ENCODE measurements at regions not wholly inside any gene's neighbourhood (a gene's known extent, or its start where the extent isn't known, plus 50 kb on each side); places are given as distances from the start of the nearest gene placed in this dataset.
"Not testable (repeated sequence)": the region's sequence is repeated elsewhere in the genome, so short reads cannot be mapped to it uniquely, and the experiment has no call there.

DNA sequence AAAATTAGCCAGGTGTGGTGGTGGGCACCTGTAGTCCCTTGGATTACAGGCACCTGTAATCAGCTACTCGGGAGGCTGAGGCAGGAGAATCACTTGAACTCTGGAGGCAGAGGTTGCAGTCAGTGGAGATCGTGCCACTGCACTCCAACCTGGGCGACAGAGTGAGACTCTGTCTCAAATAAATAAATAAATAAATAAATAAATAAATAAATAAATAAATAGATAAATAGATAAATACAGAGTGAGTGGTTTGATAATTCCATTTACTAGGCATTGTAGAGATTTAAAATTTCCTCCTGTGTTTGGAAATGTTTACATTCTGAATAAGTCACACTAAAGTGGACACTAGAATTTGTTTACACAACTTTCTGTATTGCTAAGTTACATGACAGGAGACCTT, 504.4 kb upstream of the SEL1L start:
- H3K9me3 ChIP-seq (ENCODE audit: control insufficient read depth in 5 of 5, low read length in 5 of 5); H3K27me3 ChIP-seq (ENCODE audit: control insufficient read depth in 5 of 5, insufficient read depth in 4 of 5, low read length in 5 of 5); H3K4me3 ChIP-seq (ENCODE audit: low read depth in 1 of 5, low read length in 5 of 5); H3K36me3 ChIP-seq (ENCODE audit: control insufficient read depth in 5 of 5, insufficient read depth in 5 of 5, low read length in 5 of 5); H3K9ac ChIP-seq (ENCODE audit: low read length in 5 of 5); H3K27ac ChIP-seq (ENCODE audit: low read depth, low read length); H3K4me1 ChIP-seq (ENCODE audit: control insufficient read depth in 5 of 5, insufficient read depth in 5 of 5, low read length in 5 of 5): not testable (repeated sequence)

DNA sequence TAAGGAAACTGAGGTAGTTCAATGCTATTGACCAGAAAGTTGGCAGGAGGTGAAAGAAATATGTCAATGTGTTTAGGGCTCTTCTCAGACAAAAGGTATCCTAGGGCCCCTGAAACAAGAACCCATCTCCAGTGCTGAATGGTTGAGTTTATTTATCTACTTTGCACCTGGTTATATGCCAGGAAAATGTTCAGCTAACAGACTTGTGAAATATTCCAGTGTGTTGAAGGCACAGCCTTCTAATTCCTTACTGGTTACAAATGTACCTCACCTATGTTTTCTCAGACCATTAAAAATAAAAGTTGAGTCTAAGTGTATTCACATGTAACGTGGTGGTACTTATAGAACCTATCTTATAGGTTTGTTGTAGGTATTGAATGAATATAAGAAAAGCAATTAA, 511.7 kb upstream of the SEL1L start:
- no peak overlapping the region for H3K4me3 ChIP-seq (ENCODE audit: low read depth in 1 of 5, low read length in 5 of 5)
- no peak overlapping the region for H3K27ac ChIP-seq (ENCODE audit: low read depth, low read length)
- H3K9ac ChIP-seq (ENCODE audit: low read length in 5 of 5), result no peak overlapping the region

DNA sequence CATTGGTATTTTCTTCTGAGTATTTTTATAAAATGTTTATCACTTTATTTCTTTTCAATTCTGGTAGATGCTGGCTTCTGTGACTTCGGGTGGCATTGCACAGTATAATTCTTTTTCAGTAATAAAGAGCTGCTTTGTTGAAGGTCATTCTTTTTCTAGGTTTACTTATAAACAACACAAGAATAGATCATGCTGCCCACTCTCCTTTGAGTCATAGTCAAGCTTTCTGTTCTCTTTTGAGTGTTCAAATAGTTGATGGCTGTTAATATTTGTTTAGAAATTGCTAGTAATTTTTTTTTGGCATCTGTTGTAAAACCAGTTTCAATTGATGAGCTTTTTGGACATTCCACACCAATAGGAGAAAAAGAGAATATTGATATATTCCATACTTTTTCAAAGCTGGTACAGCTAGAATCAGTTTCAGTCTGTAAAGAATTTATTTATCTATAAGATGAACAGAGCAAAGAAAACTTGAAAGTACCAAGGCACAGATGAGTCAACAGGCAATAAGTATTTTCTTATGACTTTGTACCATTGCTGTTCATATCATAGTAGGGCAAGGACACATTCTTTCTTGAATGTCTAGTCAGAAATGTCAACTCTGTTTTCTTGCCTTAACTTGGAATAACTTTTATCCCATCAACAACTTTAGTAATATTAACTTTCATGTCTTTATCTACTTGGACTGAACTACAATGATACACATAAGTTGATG, 513.0 kb upstream of the SEL1L start:
- peaks cover 0 to 7% (median 0%) of the 10 kb centered on the region in 5 donors for H3K4me1 ChIP-seq (ENCODE audit: control insufficient read depth in 5 of 5, insufficient read depth in 5 of 5, low read length in 5 of 5)
- no peak overlapping the region for H3K9ac ChIP-seq (ENCODE audit: low read length in 5 of 5)
- H3K27me3 ChIP-seq (ENCODE audit: control insufficient read depth in 5 of 5, insufficient read depth in 4 of 5, low read length in 5 of 5), result no peaks in the 10 kb centered on the region

More for the DNA sequence above, 511.7 kb upstream of the SEL1L start:
- no peaks in the 10 kb centered on the region for H3K36me3 ChIP-seq (ENCODE audit: control insufficient read depth in 5 of 5, insufficient read depth in 5 of 5, low read length in 5 of 5)
- peaks cover 0 to 7% (median 0%) of the 10 kb centered on the region in 5 donors for H3K4me1 ChIP-seq (ENCODE audit: control insufficient read depth in 5 of 5, insufficient read depth in 5 of 5, low read length in 5 of 5)
- H3K27me3 ChIP-seq (ENCODE audit: control insufficient read depth in 5 of 5, insufficient read depth in 4 of 5, low read length in 5 of 5), result no peaks in the 10 kb centered on the region
- H3K9me3 ChIP-seq (ENCODE audit: control insufficient read depth in 5 of 5, low read length in 5 of 5), result no peaks in the 10 kb centered on the region

DNA sequence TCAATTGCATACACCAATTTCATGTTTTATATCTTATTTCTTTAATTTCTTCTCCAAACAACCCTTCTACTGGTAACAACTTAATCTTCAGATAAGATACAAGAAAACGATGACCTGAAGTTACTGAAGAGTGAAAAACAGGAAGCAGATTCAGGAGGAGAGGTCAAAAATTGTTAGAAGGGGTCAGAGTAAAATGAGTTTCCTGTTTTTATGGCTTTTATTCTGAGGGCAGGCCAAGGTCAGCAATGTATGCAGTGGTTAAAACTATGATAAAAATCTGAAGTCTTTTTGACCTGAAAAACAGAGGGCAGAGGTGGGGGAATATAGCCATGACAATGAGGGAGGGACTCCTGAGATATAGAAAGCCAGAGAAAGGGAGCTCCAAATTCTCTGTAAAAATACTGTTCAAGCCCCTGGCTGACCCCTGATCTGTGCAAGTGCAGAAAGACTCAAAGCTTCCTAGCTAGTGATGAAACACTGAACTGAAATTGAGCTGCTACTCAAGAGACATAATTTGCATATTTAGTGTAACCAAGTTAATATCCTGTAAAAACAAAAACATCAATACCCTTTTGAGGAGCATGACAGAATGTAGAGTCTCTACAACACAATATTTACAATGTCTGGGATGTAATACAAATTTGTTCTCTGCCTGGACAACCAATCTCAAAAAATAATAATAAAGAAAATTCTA, 514.3 kb upstream of the SEL1L start:
- Histone ChIP-seq H3K27ac (ENCODE audit: low read depth, low read length) (no peak overlapping the region), H3K9me3 (ENCODE audit: control insufficient read depth in 5 of 5, low read length in 5 of 5) (no peaks in the 10 kb centered on the region), H3K4me3 (ENCODE audit: low read depth in 1 of 5, low read length in 5 of 5) (no peak overlapping the region), H3K36me3 (ENCODE audit: control insufficient read depth in 5 of 5, insufficient read depth in 5 of 5, low read length in 5 of 5) (no peaks in the 10 kb centered on the region), H3K4me1 (ENCODE audit: control insufficient read depth in 5 of 5, insufficient read depth in 5 of 5, low read length in 5 of 5) (peaks cover 0 to 7% (median 0%) of the 10 kb centered on the region in 5 donors), H3K27me3 (ENCODE audit: control insufficient read depth in 5 of 5, insufficient read depth in 4 of 5, low read length in 5 of 5) (no peaks in the 10 kb centered on the region), H3K9ac (ENCODE audit: low read length in 5 of 5) (no peak overlapping the region)

More for the DNA sequence above, 513.0 kb upstream of the SEL1L start:
- Histone ChIP-seq H3K4me3 (ENCODE audit: low read depth in 1 of 5, low read length in 5 of 5) (no peak overlapping the region), H3K27ac (ENCODE audit: low read depth, low read length) (no peak overlapping the region), H3K36me3 (ENCODE audit: control insufficient read depth in 5 of 5, insufficient read depth in 5 of 5, low read length in 5 of 5) (no peaks in the 10 kb centered on the region), H3K9me3 (ENCODE audit: control insufficient read depth in 5 of 5, low read length in 5 of 5) (no peaks in the 10 kb centered on the region)

DNA sequence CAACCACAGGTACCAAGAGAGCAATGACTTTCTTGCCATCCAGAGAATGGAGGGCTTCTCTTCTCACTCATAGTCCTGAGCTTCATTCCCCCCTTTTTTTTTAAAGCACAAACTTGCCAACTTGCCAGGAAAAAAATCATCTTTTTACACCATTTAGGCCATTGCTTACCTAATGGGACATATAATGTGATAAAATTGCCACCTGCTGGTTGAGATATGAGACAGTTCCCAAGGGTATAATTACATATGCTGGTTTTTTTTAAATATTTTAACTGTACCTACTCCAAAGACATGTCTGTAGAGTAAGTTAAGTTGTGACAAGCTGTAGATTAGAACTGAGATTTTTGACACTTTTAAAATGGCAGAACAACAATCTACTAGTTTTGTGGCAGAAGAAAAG, 519.1 kb upstream of the SEL1L start:
- Histone ChIP-seq H3K9me3 (ENCODE audit: control insufficient read depth in 5 of 5, low read length in 5 of 5) (no peaks in the 10 kb centered on the region), H3K4me1 (ENCODE audit: control insufficient read depth in 5 of 5, insufficient read depth in 5 of 5, low read length in 5 of 5) (peaks cover 0 to 5% (median 0%) of the 10 kb centered on the region in 5 donors), H3K27me3 (ENCODE audit: control insufficient read depth in 5 of 5, insufficient read depth in 4 of 5, low read length in 5 of 5) (no peaks in the 10 kb centered on the region), H3K27ac (ENCODE audit: low read depth, low read length) (no peak overlapping the region), H3K4me3 (ENCODE audit: low read depth in 1 of 5, low read length in 5 of 5) (no peak overlapping the region), H3K9ac (ENCODE audit: low read length in 5 of 5) (no peak overlapping the region), H3K36me3 (ENCODE audit: control insufficient read depth in 5 of 5, insufficient read depth in 5 of 5, low read length in 5 of 5) (no peaks in the 10 kb centered on the region)

DNA sequence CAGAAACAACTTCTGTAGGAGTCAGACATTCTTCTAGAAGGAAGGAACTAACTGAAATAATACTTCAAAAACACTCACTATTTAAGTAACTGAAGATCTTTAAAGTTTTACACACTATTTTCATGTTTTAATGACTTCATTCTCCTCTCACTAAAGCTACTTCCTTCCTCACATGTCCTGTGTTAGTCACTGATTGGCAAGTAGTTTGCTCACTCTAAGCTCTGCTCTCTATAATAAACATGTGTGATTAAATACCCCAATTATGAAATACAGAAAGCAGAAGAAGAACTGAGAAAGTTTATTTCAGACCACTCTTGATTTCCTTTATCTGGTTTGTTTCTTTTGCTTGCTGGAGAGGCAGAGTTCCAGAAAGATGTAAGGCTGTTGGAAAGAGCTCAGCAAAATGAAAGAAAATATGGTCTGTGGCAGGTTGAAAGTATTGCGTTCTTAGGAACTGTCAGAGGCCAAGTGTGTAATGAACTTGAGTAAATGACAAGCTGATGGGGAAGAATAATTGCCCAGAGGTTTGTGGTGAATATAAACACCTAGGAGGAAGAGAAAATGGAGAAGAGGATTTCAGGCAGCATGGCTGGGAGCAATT, 522.0 kb upstream of the SEL1L start:
- H3K27me3 ChIP-seq (ENCODE audit: control insufficient read depth in 5 of 5, insufficient read depth in 4 of 5, low read length in 5 of 5), result no peaks in the 10 kb centered on the region
- H3K36me3 ChIP-seq (ENCODE audit: control insufficient read depth in 5 of 5, insufficient read depth in 5 of 5, low read length in 5 of 5), result no peaks in the 10 kb centered on the region
- no peak overlapping the region for H3K4me3 ChIP-seq (ENCODE audit: low read depth in 1 of 5, low read length in 5 of 5)
- H3K9ac ChIP-seq (ENCODE audit: low read length in 5 of 5), result no peak overlapping the region
- H3K27ac ChIP-seq (ENCODE audit: low read depth, low read length), result no peak overlapping the region
- H3K9me3 ChIP-seq (ENCODE audit: control insufficient read depth in 5 of 5, low read length in 5 of 5), result no peaks in the 10 kb centered on the region
- peaks cover 0 to 3% (median 0%) of the 10 kb centered on the region in 5 donors for H3K4me1 ChIP-seq (ENCODE audit: control insufficient read depth in 5 of 5, insufficient read depth in 5 of 5, low read length in 5 of 5)

DNA sequence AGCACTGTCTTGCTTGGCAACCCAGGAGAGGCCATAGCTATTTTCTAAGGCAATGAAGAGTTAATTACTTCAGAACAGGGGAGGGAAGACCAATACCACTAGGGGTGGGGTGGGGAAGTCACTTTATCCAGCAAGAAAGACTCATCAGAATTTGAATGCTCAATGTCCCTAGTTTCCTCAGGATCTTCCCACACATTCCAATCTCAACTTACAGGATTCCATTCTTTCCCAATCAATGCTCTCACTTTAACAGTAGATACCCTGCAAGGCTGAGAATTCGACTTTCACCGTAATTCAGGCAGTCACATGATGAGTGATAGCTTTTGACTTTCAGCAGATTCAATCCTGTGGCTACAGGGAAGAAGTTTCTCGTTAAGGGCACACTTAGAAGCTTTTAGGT, 526.6 kb upstream of the SEL1L start:
- H3K4me3 ChIP-seq (ENCODE audit: low read depth in 1 of 5, low read length in 5 of 5), result no peak overlapping the region
- no peaks in the 10 kb centered on the region for H3K9me3 ChIP-seq (ENCODE audit: control insufficient read depth in 5 of 5, low read length in 5 of 5)
- H3K27me3 ChIP-seq (ENCODE audit: control insufficient read depth in 5 of 5, insufficient read depth in 4 of 5, low read length in 5 of 5), result no peaks in the 10 kb centered on the region
- H3K9ac ChIP-seq (ENCODE audit: low read length in 5 of 5), result no peak overlapping the region
- peaks cover 0 to 3% (median 0%) of the 10 kb centered on the region in 5 donors for H3K4me1 ChIP-seq (ENCODE audit: control insufficient read depth in 5 of 5, insufficient read depth in 5 of 5, low read length in 5 of 5)
- H3K36me3 ChIP-seq (ENCODE audit: control insufficient read depth in 5 of 5, insufficient read depth in 5 of 5, low read length in 5 of 5), result no peaks in the 10 kb centered on the region
- H3K27ac ChIP-seq (ENCODE audit: low read depth, low read length), result no peak overlapping the region

DNA sequence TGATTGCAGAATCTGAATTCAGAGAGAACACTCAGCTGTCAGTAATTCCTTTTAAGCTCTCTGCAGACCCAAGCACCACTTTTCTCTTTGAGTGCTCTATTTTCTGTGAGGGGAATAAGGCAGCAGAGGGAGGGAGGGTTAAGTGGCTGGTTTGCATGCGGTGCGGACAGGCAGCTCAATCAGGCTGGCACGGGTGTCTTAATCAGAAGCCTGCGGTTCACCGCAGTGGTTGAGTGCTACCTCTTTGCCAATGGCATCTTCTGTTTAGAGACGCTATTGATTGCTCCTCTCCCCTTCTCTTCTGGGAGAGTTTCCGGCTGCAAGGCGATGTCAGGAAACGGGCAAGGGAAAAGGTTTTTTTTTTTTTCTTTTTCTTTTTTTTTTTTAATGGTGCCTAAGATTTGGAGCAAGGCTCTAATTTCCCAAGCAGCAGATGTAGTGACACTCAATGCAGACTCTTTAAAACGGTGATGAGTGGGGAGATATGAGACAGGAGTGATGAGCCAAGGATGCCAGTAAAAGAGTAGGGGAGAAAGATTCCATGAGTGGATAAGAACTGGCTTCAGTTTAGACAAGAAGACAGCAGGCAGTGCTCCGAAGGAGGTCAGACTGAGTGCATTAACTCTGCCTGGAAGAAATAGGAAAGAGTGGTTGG, 533.7 kb upstream of the SEL1L start:
- no peak overlapping the region for H3K27ac ChIP-seq (ENCODE audit: low read depth, low read length)
- H3K9me3 ChIP-seq (ENCODE audit: control insufficient read depth in 5 of 5, low read length in 5 of 5), result no peaks in the 10 kb centered on the region
- no peaks in the 10 kb centered on the region for H3K27me3 ChIP-seq (ENCODE audit: control insufficient read depth in 5 of 5, insufficient read depth in 4 of 5, low read length in 5 of 5)
- no peaks in the 10 kb centered on the region for H3K4me1 ChIP-seq (ENCODE audit: control insufficient read depth in 5 of 5, insufficient read depth in 5 of 5, low read length in 5 of 5)
- H3K4me3 ChIP-seq (ENCODE audit: low read depth in 1 of 5, low read length in 5 of 5), result no peak overlapping the region
- H3K9ac ChIP-seq (ENCODE audit: low read length in 5 of 5), result no peak overlapping the region
- no peaks in the 10 kb centered on the region for H3K36me3 ChIP-seq (ENCODE audit: control insufficient read depth in 5 of 5, insufficient read depth in 5 of 5, low read length in 5 of 5)

DNA sequence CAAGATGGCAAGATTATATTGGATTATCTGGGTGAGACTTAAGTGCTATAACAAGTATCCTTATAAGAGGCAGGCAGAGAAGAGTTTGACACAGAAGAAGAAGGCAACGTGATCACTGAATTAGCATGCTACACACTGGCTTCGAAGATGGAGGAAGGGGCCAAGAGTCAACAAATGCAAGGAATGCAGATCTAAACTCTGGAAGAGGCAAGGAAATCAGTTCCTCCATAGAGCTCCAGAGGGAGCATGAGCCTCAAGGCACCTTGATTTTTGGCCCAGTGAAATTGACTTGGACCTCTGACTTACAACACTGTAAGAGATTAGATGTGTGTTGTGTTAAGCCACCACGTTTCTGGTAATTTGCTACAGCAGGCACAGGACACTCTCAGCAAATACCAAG, 536.4 kb upstream of the SEL1L start:
- Histone ChIP-seq H3K9ac (ENCODE audit: low read length in 5 of 5) (no peak overlapping the region), H3K27ac (ENCODE audit: low read depth, low read length) (no peak overlapping the region), H3K4me3 (ENCODE audit: low read depth in 1 of 5, low read length in 5 of 5) (no peak overlapping the region), H3K4me1 (ENCODE audit: control insufficient read depth in 5 of 5, insufficient read depth in 5 of 5, low read length in 5 of 5) (no peaks in the 10 kb centered on the region), H3K27me3 (ENCODE audit: control insufficient read depth in 5 of 5, insufficient read depth in 4 of 5, low read length in 5 of 5) (no peaks in the 10 kb centered on the region), H3K9me3 (ENCODE audit: control insufficient read depth in 5 of 5, low read length in 5 of 5) (no peaks in the 10 kb centered on the region), H3K36me3 (ENCODE audit: control insufficient read depth in 5 of 5, insufficient read depth in 5 of 5, low read length in 5 of 5) (no peaks in the 10 kb centered on the region)

DNA sequence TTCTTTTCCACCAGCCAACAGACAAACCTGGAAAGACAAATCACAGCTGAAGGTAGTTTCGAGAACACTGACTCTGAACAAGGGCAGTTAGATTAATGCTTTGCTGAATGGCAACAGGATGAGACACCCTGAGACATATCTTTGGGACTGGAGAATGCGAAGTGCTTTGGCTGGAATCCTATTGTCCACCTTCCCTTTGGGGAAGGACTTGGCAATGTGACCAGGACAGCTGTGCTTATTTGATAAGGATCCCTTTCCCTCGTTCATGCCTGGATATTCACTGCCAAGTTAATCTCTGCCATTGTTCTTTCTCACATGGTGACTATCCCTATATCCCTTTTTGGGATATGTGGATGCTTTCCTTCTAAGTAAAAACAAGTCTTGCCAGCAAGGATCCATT, 537.1 kb upstream of the SEL1L start:
- no peaks in the 10 kb centered on the region for H3K4me1 ChIP-seq (ENCODE audit: control insufficient read depth in 5 of 5, insufficient read depth in 5 of 5, low read length in 5 of 5)
- no peaks in the 10 kb centered on the region for H3K36me3 ChIP-seq (ENCODE audit: control insufficient read depth in 5 of 5, insufficient read depth in 5 of 5, low read length in 5 of 5)
- H3K27ac ChIP-seq (ENCODE audit: low read depth, low read length), result no peak overlapping the region
- no peaks in the 10 kb centered on the region for H3K27me3 ChIP-seq (ENCODE audit: control insufficient read depth in 5 of 5, insufficient read depth in 4 of 5, low read length in 5 of 5)
- H3K9ac ChIP-seq (ENCODE audit: low read length in 5 of 5), result no peak overlapping the region
- no peak overlapping the region for H3K4me3 ChIP-seq (ENCODE audit: low read depth in 1 of 5, low read length in 5 of 5)
- H3K9me3 ChIP-seq (ENCODE audit: control insufficient read depth in 5 of 5, low read length in 5 of 5), result peaks cover 0 to 3% (median 0%) of the 10 kb centered on the region in 5 donors
